ENCODE measurements at regions not wholly inside any gene's neighbourhood (a gene's known extent, or its start where the extent isn't known, plus 50 kb on each side); places are given as distances from the start of the nearest gene placed in this dataset.
"Not testable (repeated sequence)": the region's sequence is repeated elsewhere in the genome, so short reads cannot be mapped to it uniquely, and the experiment has no call there.

DNA sequence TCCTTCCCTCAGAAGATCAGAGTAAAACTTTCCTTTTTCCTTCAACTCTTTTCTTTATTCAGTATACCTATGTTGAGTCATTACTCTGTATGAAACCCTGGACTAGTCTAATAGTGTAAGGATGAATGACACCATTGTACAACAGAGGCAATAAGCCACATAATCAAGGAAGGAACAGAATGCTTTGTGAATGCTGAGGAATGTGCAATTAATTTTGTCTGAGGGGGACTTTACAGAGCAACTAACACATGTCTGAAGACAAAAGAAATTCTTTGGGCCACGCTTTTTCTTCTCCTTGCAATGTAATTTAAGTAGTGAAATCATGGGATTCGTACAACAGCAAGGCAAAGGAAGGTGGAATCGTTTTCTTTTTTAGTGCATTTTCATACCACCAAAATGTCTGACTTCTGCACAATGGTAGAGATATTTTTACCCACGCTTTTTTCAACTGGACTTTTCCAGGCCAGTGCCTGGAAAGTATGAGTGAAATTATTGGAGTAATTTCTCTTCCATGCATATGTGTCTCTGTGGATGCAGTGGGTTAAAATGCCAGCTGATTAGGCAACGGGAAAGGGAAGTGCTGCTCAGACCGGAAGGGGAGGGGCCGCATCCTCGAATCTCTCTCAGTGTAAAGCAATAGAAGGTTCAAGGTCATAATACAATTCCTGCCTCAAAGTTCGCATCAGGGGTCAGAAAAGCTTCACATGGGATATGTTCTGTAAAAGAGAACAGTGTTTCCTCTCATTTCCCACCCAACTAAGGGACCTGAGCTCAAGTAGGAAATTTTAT is 89.9 kb upstream of the MTHFD1L start:
- no peak for DNase-seq

DNA sequence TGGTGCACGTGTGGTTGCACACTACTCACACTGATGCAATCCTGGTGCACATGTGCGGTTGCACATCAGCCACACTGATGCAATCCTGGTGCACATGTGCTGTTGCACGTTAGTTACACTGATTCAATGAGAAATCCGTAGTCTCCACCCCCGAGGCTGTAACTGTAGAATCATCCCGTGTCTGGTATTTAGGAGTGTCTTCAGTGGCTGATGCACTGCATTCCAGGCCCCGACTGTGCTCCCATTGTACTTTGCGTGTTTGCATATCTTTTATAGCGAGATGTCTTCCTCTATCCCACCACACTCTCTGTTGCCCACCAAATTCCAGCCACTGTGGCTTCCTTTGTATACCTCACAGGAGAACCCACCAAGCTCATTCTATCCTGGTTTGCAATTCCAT is 87.8 kb upstream of the MTHFD1L start:
- no peak for DNase-seq

DNA sequence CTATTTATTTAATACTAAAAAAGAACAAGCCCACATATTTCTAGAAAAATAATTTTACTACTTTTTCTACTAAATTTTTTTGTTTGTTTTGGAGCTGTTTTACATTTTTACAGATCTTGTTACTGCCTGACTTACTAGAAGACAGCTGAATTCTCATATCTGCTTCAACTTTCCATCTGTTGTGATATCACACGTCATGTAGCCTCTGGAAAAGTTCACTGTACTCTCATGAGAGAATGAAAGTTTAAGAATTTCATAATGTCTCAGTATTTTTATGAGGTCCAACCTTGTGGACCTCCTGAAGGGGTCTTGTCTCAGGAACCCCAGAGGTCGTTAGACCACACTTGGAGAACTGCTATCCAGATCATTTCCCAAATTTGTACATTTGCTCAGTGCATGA is 81.7 kb upstream of the MTHFD1L start:
- DNase-seq, result no peak

DNA sequence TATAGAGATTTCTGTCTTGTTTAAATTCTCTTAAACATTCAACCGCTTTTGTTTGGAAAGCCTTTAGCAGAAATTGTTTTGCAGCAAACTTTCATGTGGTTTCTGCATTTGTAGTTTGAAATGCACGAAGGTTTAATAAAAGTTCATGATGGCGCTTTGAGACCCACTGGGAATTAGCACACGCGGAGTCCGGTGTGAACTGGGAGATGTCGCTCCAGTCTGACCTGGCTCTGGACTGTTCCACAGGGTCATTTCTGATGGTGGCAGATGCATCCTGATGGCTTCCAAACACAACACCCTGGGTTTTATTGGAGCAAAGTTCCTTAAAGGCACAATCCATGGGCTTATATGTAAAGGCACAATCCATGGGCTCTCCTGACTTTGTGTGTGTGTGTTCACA is 78.1 kb upstream of the MTHFD1L start:
- no peak for DNase-seq

DNA sequence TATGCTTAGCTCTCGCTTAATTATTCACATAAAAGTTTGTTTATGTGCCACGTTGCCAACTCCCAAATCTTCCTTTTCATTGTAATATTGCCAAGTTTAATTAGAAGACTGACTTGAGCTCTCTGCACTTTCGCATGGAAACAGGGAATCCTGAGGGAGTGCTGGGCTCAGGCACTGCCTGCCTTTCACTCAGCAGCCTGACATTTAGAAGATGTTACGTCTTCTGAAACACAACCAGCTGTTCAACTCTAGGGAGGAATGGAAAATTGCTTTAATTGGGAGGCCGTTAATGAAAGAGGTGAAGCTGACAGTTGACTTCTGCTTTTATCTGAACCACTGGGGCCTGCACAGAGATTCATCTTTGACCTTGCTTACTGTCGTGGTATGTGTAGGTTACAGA is 77.4 kb upstream of the MTHFD1L start:
- DNase-seq, result no peak

DNA sequence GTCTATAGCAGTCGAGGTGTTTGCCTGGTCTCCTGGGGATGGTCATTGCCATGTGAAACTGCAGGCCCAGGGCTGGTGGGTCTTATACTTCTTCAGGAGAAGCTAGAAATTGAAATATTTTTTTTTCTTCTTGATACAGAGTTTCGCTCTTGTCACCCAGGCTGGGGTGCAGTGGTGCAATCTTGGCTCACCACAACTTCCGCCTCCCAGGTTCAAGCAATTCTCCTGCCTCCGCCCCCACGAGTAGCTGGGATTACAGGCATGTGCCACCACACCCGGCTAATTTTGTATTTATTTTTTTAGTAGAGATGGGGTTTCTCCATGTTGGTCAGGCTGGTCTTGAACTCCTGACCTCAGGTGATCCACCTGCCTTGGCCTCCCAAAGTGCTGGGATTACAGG is 75.6 kb upstream of the MTHFD1L start:
- not testable (repeated sequence) for DNase-seq

DNA sequence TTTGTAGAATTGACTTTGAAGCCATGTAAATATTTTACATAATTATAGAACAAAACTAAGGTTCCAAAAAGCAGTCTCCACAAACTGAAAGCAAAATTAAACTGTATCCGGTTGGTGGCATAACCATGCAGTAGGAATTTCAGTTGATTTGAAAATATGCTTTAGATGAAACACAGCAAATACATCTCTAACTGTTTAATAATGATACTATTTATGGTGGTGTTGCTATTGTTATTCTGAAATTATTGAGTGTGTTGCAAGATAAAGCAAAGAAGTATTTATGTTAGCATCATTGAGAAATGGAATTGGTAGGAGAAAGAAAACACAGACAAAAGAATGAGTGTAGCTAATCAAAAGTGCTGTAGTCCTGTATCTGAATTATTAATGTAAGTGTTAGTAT is 73.8 kb upstream of the MTHFD1L start:
- no peak for DNase-seq

DNA sequence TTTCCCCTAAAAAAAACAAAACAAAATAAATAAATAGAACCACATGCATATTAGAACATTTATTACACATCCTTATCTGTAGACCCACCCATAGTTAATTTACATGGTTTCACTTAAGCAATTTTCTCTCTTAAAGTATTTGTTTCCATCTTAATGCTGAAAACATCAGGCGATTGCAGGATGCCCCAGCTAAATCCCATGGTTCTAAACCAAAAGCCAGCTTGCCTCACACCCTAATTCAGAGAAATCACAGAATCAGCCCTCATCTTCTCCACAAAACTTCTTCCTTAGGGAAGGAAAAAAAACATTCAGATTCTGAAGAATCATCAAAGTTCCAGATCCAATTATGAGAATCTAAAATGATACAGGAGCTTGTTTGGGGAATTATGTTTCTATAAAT is 67.6 kb upstream of the MTHFD1L start:
- no peak for DNase-seq

DNA sequence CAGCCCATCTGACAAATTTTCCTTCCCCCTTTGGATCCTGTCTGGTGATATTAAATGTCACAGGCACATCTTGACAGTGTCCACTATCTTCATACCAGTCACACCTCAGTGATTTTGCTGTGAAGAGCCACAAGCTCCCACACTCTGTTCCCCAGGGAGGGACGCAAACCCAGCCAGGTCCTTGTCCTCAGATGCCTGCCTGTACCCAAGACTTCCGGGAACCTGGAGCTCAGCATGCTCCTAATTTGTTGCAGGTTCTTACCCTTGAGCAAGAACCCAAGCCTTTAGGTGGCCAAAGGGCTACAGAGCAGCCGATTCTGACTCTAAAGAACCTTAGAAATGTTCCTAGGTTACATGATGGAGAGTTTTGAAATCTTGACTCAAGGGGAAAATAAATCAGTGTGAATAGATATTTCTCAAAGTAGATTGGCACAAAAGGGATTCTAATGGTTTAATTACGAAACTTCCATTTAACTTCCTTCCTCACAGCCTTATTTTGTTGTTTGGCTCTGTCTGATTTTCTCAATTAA is 66.2 kb upstream of the MTHFD1L start:
- DNase-seq, result no peak

DNA sequence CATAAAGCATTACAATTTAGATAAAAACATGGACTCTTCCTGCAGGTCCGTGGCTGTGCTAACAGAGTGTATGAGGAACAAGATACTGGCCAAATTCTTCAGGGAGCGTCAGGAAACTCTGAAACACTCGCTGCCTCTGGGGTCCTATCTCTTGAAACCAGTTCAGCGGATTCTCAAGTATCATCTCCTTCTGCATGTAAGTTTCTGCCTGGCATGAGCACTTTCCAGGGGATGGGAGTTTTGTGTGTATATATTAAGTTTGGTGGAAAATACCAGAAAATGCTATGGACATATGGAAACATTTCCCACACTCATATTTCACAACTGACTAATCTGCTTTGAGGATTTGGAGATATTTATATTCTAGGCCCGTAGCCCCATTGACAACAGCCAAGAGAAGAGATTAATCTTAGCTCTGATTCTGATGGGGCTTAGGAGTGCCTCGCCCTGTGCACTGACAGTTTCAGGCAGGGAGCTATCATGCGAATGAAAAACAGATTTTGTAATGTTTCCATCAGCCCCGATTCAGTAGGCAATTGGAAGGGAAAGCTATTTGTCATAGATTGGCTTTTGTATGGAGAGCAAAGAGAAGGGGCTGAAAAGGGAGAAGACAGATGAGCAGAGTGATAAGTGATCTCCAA is 64.7 kb upstream of the MTHFD1L start:
- no peak for DNase-seq

DNA sequence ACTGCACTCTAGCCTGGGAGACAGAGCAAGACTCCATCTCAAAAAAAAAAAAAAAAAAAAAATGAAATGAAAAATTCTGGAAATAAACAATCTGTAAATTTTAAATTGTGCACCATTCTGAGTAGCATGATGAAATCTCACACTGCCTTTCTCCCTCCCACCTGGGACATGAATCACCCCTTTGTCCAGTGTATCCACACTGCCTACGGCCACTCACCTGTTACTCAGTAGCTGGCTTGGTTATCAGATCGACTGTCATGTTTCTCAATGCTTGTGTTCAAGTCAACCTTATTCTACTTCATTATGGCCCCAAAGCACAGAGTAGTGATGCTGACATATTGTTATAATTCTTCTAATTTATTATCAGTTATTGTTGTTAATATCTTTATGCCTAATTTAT is 58.7 kb upstream of the MTHFD1L start:
- no peak for DNase-seq

DNA sequence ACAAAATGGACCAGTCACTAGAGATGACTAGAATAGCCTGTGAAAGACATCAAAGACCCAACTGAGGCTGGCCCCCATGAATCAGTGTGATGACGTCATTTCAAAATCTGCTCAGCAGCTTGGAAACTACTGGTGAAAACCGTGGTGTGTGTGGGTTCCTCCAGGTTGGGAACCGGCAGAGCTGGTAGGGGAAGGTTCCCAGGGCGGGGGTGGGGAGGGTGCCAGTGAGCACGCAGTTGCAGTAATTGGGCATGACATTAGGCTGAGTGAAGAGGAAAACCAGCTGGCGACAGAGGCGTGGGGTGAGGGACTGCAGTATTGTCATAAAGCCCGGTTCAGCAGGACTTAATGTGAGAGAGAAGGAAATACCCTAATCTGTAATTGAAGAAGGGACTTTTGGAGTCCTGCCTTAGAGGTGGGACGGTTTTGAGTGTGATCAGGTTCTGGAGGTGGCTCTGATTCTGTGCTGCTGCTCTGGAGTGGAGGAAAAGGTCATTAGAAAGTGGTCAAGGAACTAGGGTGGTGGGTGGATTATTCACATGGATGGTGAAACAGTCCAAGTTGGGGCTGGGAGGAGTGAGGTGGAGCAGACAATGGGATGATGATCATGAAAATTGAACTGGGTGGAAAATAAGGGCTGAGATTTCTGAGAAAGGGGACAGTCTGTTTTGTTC is 52.0 kb upstream of the MTHFD1L start:
- DNase-seq, result no peak

DNA sequence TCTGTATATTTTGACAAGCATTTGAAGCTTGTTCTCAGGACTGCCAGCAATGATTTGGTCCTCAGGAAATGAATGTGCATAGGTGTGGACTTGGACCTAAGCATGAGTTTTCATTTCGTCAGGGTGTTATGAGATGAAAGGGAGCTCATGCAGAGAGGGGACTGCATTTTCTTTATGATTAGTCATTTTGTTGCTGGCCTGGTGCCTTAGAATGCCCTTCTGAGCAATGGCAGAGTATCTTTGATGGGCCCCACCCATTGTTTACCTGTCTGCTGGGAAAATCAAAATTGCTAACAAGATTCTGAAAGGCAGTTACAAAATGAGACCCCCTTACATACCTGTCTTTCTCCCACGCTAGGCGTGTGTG is 51.5 kb upstream of the MTHFD1L start:
- DNase-seq, result no peak

All from CD4-positive, alpha-beta T cell treated with Interleukin-15 for 1 hour (primary cell).